AML-193 (cell line): ENCODE measurements at regions not wholly inside any gene's neighbourhood (a gene's known extent, or its start where the extent isn't known, plus 50 kb on each side); places are given as distances from the start of the nearest gene placed in this dataset.

Experiments
- DNase-seq, 2 experiments: peaks; one replicate each; lab custom pipeline; 2025; lab: John Stamatoyannopoulos, UW

- no peak for DNase-seq
Measured at GRCh38 chr2:6068429-6068828, 376.2 kb downstream of the SOX11 start.

- DNase-seq: no peak
Measured at GRCh38 chr2:6069381-6069780, 377.2 kb downstream of the SOX11 start.

- DNase-seq: no peak
Measured at GRCh38 chr2:6071519-6071918, 379.3 kb downstream of the SOX11 start.

- DNase-seq: no peak
Measured at GRCh38 chr2:6072276-6072675, 380.1 kb downstream of the SOX11 start.

GRCh38 chr2:6072768-6073167, 380.6 kb downstream of the SOX11 start:
- DNase-seq: no peak

- no peak for DNase-seq
Measured at GRCh38 chr2:6073191-6074088, 381.3 kb downstream of the SOX11 start.

- no peak for DNase-seq
Measured at GRCh38 chr2:6074089-6074643, 382.0 kb downstream of the SOX11 start.

GRCh38 chr2:6077585-6077984, 385.4 kb downstream of the SOX11 start:
- no peak for DNase-seq

- no peak for DNase-seq
Measured at GRCh38 chr2:6078414-6078813, 386.2 kb downstream of the SOX11 start.

GRCh38 chr2:6079405-6079804, 387.2 kb downstream of the SOX11 start:
- no peak for DNase-seq

- DNase-seq: no peak
Measured at GRCh38 chr2:6080932-6081753, 389.0 kb downstream of the SOX11 start.

- no peak for DNase-seq
Measured at GRCh38 chr2:6081955-6082624, 389.9 kb downstream of the SOX11 start.

- DNase-seq: no peak
Measured at GRCh38 chr2:6082625-6083018, 390.4 kb downstream of the SOX11 start.

- no peak for DNase-seq
Measured at GRCh38 chr2:6083136-6083535, 391.0 kb downstream of the SOX11 start.

- no peak for DNase-seq
Measured at GRCh38 chr2:6089474-6089873, 397.3 kb downstream of the SOX11 start.

- DNase-seq: no peak
Measured at GRCh38 chr2:6103372-6103771, 411.2 kb downstream of the SOX11 start.

- DNase-seq: no peak
Measured at GRCh38 chr2:6103949-6104348, 411.8 kb downstream of the SOX11 start.

- no peak for DNase-seq
Measured at GRCh38 chr2:6107290-6107689, 415.1 kb downstream of the SOX11 start.

GRCh38 chr2:6109831-6110230, 417.6 kb downstream of the SOX11 start:
- DNase-seq: no peak

- DNase-seq: no peak
Measured at GRCh38 chr2:6111781-6112261, 419.6 kb downstream of the SOX11 start.

GRCh38 chr2:6113786-6114185, 421.6 kb downstream of the SOX11 start:
- no peak for DNase-seq

GRCh38 chr2:6127718-6128117, 435.5 kb downstream of the SOX11 start:
- no peak for DNase-seq
